Lower lobe of right lung (tissue), 2 donors: ENCODE measurements at regions not wholly inside any gene's neighbourhood (a gene's known extent, or its start where the extent isn't known, plus 50 kb on each side); places are given as distances from the start of the nearest gene placed in this dataset.
"Not testable (repeated sequence)": the region's sequence is repeated elsewhere in the genome, so short reads cannot be mapped to it uniquely, and the experiment has no call there.

Experiments
- ATAC-seq, 2 donors: fragments of 200-7000 bp; cut with Tn5 transposase; one replicate each; pipeline ENCODE4 v1.9.1; 2020 to 2022; ENCODE audit warnings: mild to moderate bottlenecking in 2 of 2, moderate library complexity in 2 of 2
- DNase-seq: peaks from one replicate; pipeline ENCODE4 v3.0.0-alpha.2; 2020
- H3K27ac ChIP-seq: fragments of 200-600 bp; one replicate; pipeline ENCODE4 v1.8.0; 2022
- H3K27me3 ChIP-seq: fragments of 200-600 bp; one replicate; pipeline ENCODE4 v1.8.0; 2022; ENCODE audit warnings: low read depth
- H3K36me3 ChIP-seq: fragments of 200-600 bp; one replicate; pipeline ENCODE4 v1.8.0; 2022; ENCODE audit warnings: mild to moderate bottlenecking
- H3K4me1 ChIP-seq: fragments of 200-600 bp; one replicate; pipeline ENCODE4 v1.8.0; 2022
- H3K4me3 ChIP-seq: fragments of 200-600 bp; one replicate; pipeline ENCODE4 v1.8.0; 2022; ENCODE audit warnings: mild to moderate bottlenecking
- H3K9me3 ChIP-seq: fragments of 200-600 bp; one replicate; pipeline ENCODE4 v1.8.0; 2022
- CTCF ChIP-seq: fragments of 200-600 bp; IDR thresholded peaks from one replicate; pipeline ENCODE4 v1.8.0; 2022; ENCODE audit warnings: antibody characterized with exemption, mild to moderate bottlenecking
- intact Hi-C: fragments of 100-400 bp; cut with DNase I; formaldehyde crosslinking; loops from one replicate; pipeline ENCODE4 v1.11.0; 2022
- donor health status: DM: no; HTN: yes; CAD: no; lungs with severe emphysema.

- no peak for DNase-seq
- H3K4me1 ChIP-seq = no peaks in the 10 kb centered on the region
- no peaks in the 10 kb centered on the region for H3K36me3 ChIP-seq
- no peak for TF ChIP-seq CTCF
- no peak for ATAC-seq
- intact Hi-C loops = no loop called here
- H3K27me3 ChIP-seq = no peaks in the 10 kb centered on the region
- no peak overlapping the region for H3K27ac ChIP-seq
- no peaks in the 10 kb centered on the region for H3K9me3 ChIP-seq
- no peak overlapping the region for H3K4me3 ChIP-seq
These were observed 615.4 kb upstream of the SEMA3D start for GRCh38 chr7:85802211-85802610.

GRCh38 chr7:85796956-85797355 is 610.1 kb upstream of the SEMA3D start:
- DNase-seq (no peak), ATAC-seq (no peak)
- Histone ChIP-seq H3K27ac (no peak overlapping the region), H3K4me1 (no peaks in the 10 kb centered on the region), H3K4me3 (no peak overlapping the region), H3K9me3 (peaks cover 4% of the 10 kb centered on the region), H3K27me3 (no peaks in the 10 kb centered on the region), H3K36me3 (no peaks in the 10 kb centered on the region)
- intact Hi-C loops = no loop called here
- TF ChIP-seq CTCF = no peak

- ATAC-seq, H3K27ac ChIP-seq, H3K36me3 ChIP-seq, H3K9me3 ChIP-seq, H3K4me3 ChIP-seq, H3K27me3 ChIP-seq, DNase-seq, intact Hi-C loops, H3K4me1 ChIP-seq: not testable (repeated sequence)
These were observed 604.2 kb upstream of the SEMA3D start for GRCh38 chr7:85791098-85791497.

GRCh38 chr7:85781606-85782005 is 594.8 kb upstream of the SEMA3D start:
- no peak for ATAC-seq
- intact Hi-C loops = no loop called here
- no peak overlapping the region for H3K4me3 ChIP-seq

GRCh38 chr7:85776691-85777345 is 590.0 kb upstream of the SEMA3D start:
- ATAC-seq (no peak), DNase-seq (no peak)
- no peaks in the 10 kb centered on the region for H3K27me3 ChIP-seq
- H3K9me3 ChIP-seq = no peaks in the 10 kb centered on the region
- H3K36me3 ChIP-seq = no peaks in the 10 kb centered on the region
- H3K4me3 ChIP-seq = no peak overlapping the region
- no peak overlapping the region for H3K27ac ChIP-seq
- intact Hi-C loops = no loop called here
- H3K4me1 ChIP-seq = no peaks in the 10 kb centered on the region
- no peak for TF ChIP-seq CTCF

More at GRCh38 chr7:85781606-85782005, 594.8 kb upstream of the SEMA3D start:
- Histone ChIP-seq H3K36me3 (no peaks in the 10 kb centered on the region), H3K27ac (no peak overlapping the region), H3K27me3 (no peaks in the 10 kb centered on the region), H3K9me3 (peaks cover 6% of the 10 kb centered on the region), H3K4me1 (no peaks in the 10 kb centered on the region)
- DNase-seq = no peak
- TF ChIP-seq CTCF = no peak

- H3K27ac ChIP-seq = no peak overlapping the region
- H3K27me3 ChIP-seq = no peaks in the 10 kb centered on the region
- ATAC-seq (no peak), DNase-seq (no peak)
- no peak for TF ChIP-seq CTCF
- intact Hi-C loops = no loop called here
- no peaks in the 10 kb centered on the region for H3K9me3 ChIP-seq
- H3K4me1 ChIP-seq = no peaks in the 10 kb centered on the region
- H3K36me3 ChIP-seq = no peaks in the 10 kb centered on the region
- no peak overlapping the region for H3K4me3 ChIP-seq
These were observed 588.6 kb upstream of the SEMA3D start for GRCh38 chr7:85775431-85775830.
